ENCODE measurements at regions not wholly inside any gene's neighbourhood (a gene's known extent, or its start where the extent isn't known, plus 50 kb on each side); places are given as distances from the start of the nearest gene placed in this dataset.
"Not testable (repeated sequence)": the region's sequence is repeated elsewhere in the genome, so short reads cannot be mapped to it uniquely, and the experiment has no call there.

DNA sequence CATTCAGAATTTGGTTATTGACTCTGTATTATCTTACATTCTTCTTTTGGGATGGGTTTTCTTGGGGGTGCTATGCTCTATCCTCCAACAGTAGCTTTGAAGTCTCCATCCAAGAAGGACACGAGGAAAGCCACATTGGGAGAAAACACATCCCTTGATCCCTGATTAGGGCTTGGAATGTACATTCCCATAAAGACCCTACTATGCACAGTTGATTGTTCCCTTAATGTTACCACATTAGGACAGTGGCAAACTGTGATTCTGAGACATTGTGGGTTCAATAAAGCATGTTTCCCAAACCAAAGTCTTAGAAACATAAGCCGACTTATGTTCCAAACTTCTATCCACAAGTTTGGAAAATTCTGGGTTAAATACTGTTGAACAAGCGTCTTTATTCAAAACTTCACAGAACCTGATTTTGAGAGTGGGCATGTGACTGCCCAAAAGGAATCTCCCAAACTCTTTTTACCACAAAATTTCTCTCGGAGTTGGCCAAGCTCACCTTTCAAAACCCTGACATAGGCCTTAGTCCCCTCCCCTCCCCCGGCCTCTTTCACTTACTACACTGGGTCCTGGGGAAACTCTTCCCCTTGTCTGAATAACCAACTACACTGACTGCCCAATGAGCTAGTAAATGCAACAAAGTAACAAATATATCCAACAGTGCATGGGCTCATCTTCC is 177.0 kb upstream of the KAZN start:
- no peak for DNase-seq

DNA sequence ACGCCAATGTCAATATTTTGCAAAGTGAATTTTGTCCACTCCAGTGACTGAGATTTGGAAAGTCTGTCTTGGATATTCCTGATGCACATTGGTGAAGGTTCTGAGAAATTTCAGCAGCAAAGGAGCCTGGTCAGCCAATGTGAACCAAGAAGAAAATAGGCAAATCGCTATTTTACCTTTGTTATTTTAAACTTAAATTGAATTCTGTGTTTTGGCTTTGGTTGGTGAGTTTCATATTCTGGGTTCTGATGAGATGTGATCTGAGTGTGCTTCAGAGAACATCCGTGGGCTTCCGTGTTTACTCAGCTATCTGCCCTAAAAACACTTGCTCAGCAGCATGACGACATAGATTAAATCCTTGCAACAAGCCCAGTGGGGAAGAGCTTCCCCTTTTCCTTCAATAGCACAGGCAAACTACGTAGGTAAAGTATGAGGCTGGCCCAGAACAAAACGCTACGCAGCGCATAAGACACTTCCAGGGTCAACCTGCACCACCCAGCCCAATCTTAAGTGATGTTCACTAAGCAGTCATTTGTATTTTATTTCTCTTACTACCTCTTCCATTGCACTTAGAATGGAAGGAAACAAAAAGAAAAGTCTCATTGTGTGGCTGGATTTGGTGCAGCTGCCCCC is 176.4 kb upstream of the KAZN start:
- no peak for DNase-seq

DNA sequence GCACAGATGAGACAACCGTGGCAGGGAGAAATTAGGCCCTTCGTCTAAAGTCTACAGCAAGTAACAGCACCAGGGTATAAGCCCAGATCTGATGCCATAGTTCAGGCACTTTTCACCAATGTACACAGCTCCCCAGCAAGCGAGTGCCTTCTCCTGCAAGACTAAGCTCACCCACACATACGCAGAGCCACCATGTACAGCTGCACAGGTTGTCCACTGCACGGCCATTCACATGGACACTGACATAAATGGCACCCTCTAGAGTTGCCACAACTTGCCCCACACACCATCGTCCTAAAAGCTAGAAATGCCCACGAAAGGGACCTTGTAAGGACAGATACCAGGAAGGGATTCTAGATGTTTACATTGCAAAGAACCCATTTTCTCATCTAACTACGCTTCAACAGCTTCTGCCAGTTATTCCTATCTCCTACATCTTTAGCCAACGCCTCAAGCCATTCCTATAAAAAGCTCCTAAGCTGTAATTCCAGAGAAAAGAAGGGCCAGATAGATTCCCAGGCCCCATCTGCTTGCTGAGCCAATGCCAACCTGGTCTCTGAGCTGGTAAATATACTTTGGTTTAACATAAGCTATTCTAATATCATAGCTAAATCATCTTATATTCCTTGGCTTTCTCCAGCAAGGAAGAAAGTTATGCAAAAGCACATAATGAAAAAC is 174.0 kb upstream of the KAZN start:
- DNase-seq: no peak

DNA sequence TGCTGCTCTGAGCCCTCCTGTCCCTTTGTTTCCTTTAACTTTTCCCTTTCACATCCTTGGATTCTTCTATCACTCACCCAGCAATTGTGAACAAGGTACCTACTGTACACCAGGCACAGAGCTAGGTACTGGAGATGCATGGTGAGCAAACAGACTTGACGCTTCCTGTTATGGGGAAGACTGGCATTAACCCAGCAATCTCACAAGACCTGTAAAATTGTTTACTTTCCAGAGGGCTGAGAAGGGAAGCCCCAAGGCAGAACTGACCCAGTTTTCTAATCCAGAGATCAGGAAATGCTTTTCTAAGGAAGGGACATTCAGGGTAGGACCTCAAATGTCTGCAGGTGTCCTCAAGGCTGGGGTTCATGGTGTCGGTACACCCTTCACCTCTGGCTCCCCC is 171.6 kb upstream of the KAZN start:
- DNase-seq: no peak

DNA sequence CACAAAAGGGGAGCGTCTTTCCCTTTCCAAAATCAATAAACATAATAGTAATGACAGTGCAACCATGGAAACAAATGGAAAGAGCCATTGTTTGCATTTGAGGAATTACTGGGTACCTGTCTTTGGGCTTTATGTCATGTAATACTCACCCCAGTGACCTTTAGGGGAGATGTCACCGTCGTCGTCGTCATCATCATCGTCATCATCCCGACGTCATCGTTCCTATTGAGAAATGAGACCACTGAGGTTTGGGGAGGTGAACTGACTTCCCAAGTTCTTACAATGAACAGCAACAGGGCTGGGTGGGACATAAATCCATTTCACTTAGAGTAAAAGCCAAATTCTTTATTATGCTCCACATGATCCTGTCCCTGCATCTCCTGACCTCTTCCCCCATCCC is 168.9 kb upstream of the KAZN start:
- DNase-seq: no peak

DNA sequence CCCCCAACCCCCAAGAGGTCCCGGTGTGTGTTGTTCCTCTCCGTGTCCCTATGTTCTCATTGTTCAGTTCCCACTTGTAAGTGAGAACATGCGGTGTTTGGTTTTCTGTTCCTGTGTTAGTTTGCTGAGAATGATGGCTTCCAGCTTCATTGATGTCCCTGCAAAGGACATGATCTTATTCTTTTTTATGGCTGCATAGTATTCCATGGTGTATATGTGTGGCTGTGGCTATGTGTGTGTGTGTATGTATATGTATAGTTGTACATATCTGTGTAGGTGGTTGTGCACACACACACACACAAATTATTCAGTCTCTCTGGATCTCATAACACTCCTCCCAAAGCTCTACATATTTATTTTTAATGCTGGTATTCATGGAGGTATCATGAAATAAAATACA is 165.8 kb upstream of the KAZN start:
- DNase-seq: not testable (repeated sequence)

DNA sequence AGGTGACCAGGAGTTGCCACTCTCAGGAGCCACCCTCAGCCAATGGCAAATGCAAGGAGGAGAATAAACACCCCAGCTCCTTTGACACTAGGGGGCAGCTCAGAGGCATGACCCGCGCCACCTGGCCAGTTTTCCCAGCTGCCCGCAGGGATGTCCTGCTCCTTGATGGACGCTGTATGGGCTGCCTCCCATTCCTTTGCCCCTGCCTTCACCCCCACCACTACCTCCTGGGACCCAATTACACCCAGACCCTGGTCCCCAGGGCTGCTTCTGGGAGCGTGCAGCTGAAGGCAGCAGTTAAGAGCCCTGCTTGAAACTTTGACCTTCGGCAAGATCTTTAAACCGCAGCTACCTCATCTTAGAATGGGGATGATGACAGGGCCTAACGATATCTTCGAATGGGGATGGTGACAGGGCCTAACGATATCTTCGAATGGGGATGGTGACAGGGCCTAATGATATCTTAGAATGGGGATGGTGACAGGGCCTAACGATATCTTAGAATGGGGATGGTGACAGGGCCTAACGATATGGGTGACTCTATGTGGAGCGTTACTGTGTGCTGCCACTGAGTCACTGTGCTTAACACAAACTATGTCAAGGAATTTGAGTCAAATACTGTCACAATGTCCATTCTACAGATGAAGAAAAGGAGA is 163.0 kb upstream of the KAZN start:
- DNase-seq: no peak

DNA sequence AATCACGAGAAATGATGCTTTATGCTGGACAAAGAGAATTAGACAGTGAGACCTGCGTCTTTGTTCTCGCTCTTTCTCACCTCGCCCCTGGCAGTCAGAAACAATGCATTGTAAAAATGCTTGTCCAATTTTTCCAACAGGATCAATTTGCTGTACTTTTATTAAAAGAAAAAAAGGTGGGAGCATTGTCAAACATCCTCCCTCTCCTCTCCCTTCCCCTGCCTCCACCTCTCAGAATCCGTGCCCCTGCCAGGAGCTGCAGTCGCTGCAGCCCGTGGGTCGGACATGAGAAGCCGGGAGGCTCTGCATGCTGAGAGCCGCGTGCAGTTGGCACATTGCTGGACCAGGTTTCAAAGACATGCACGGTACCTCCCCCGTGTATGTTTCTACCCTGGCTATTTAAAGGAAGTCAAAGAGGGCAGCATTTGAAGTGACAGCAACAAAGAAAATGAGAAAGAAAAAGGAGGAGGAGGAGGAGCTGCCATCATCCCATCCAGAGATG is 161.0 kb upstream of the KAZN start:
- no peak for DNase-seq

DNA sequence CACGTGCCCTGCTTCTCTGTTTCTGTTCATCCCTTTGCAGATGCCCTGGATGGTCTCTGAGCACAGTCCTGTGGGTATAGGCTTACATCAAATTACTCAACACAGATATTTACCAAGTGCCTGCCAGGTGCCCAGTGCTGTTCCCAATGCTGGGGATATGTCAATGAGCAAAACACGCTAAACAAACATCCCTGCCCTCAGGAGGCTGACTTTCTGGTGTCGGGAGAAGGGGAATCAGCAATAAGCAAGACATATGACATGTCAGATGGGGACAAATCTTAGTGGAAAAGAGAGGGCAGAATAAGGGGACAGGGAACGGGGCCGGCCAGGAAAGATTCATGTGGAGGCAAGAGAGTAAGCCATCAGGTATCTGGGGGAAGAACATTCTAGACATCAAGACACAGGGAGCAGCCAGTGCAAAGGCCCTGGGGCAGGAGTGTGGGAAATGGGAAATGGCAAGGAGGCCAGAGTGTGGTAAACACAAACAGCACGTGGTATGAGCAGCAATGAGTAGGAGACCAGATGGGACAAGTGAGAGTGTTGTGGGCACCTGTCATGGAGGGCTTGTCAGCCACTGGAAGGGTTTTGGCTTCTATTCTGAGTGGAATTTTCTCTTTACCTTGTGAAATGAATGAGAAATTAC is 160.2 kb upstream of the KAZN start:
- no peak for DNase-seq

DNA sequence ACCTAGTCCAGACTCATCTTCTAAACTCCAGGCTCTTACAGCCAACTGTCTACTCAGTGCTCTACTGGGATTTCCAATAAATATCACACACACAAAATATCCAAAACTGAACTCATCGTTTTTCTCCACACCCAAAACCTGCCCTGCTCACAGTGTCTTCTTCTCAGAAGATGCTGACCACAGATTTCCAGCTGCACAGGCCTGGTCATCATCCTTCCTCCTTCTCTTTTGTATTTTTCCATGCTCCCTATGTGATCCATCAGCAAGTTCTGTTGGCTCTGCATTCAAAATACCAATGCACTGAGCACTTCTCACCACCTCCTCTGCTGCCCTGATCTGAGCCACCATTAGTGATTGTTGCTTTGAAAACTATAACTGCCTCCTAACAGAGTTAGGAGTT is 159.5 kb upstream of the KAZN start:
- no peak for DNase-seq

DNA sequence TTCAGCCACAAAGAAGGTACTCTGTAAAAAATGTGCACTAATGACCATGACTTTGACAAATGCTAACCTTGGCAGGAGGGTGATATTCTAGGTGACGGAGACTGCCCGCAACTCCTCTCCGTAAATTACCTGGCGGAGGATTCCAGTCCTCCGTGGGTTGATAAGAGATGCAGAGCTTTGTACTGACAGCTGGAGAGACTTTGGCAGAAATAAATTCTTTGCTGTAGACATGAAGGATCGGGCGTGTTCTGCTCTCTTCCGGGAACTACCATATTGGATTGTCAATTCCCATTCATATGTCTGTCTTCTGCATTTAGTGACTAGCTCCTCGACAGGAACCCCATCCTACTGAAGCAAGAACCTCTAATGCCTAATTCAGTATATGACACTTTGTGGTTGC is 158.3 kb upstream of the KAZN start:
- DNase-seq: no peak

DNA sequence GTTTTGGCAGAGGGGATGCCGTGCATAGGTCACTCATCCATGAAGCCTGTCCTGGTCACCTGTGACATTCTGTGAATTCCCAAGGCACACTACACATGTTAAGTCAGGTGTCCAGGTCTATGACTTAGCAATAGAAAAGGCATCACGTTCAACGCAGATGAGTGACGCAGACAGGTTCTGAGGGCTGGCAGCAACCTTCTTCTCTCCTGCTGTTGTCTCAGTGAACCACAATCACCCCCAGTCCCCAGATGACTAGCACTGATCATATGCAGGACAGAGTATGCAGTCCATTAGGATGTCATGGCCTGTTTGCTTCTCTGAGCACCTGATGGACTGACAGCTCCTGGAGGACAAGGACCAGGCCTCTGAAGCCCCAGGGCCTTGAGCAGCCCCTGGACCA is 157.8 kb upstream of the KAZN start:
- no peak for DNase-seq

DNA sequence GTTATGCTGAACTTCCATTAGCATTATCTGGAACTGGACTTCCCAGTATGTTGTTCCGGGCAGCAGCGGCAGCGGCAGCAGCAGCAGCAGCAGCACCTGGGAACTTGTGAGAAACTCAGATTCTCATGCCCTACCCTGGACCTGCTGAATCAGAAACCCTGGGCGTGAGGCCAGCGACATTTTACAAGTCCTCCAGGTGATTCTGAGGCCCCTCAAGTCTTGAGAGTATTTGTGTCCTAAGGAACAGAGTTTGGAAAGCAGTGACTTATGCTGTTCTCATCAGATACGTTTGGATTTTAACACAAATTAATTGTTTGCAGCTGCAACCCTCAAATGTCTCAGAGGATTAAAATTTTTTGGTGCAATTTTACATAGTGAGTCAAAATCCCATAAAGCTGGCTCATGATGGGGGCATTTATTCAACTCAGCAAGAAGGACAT is 157.2 kb upstream of the KAZN start:
- no peak for DNase-seq

DNA sequence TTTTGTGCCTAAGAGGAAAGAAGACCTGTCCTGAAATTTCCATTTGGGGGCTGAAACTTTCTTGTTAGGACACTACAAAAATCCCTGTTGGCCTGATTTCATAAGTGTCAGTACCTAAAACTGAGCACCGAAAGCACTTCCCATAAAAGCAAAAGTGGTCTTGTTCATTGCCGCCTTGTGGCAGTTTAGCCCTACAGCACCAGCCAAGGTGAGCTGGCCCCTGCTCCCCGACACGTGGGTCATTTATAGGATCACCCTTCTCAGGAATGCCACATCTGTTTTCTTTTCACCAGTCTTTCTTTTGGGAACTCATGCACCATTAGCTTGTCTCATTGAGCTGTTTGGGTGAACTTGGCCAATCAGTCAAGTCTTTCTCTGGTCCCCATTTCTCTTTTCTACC is 155.8 kb upstream of the KAZN start:
- no peak for DNase-seq

DNA sequence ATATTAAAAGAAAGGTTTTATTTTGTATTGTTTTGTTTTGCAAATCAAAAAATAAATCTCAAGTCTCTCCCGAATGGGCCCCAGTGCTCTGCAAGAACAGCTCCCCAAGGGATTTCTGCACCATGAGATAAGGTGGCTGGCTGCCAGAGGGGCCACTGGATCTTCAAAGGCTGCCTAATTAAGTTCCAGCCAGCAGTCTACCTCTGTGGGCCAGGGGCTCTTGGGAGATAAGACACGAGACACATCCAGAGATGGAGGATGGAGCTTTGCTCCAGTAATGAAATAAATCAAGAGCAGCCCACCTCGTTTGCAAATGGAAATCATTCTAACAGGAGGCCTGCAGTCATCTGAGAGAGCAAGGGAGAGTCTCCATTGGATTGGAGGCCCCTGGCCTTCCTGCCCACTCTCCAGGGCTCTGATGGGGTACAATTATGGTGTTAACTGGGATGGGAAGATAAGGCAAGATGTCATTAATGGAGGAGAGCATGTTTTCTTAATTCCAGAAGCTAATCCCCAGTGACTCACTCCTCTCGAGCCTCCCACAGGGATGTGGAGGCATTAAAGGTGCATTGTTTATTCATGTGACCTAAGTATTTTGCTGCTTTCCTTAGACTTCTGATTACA is 155.2 kb upstream of the KAZN start:
- no peak for DNase-seq

DNA sequence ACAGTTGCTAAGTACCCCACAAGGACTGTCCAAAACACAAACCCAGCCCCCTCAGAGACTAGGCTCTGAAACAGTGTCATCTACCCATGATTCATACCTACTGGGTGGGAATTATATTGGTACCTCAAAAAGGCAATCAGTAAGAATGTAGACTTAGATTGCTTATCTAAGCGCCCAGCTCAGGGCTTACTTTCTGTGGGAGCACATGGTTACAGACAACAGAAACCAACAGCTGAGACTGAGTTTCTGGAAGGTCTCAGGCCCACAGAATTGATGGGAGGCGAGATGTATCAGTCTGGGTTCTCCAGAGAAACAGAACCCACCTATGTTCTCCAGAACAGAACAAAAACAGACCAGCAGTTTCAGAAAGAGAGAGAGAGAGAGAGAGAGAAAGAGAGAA is 147.3 kb upstream of the KAZN start:
- no peak for DNase-seq

DNA sequence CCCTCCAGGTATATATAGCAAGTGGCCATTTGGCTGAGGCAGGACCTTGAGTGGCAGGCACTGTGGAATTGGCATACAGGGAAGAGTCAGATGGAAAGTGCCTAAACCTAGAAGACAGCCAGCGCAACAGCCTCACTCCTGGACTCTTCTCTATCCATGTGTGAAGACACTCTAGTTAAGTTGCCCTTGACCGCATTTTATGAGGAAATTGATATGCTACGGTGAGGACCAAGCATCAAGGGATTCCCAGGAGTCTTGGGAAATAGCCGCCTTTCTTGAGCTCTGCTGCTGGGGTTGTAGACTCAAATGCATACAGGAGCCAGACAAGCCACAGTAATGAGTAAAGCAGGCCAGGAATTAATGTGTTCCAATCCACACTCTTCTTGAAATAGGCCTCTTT is 145.9 kb upstream of the KAZN start:
- DNase-seq: no peak

DNA sequence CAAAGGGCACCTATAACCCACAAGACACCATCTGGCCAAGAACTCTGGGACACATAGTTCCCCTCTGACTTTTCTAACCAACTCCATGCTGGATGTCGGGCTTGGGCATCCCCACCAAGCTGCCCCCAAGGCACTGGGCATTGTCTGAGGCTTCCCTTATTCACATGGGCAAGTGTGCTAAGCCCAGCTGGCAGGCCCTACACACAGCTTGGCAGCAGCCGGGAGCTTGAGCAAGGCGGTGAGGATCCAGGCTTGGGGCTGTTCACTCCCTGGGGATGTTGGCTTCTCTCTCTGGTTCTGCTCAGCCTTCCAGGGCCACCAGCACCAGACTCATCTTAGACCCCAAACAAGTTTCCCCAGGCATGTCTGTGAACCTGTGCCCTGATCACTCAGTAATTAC is 138.3 kb upstream of the KAZN start:
- no peak for DNase-seq

DNA sequence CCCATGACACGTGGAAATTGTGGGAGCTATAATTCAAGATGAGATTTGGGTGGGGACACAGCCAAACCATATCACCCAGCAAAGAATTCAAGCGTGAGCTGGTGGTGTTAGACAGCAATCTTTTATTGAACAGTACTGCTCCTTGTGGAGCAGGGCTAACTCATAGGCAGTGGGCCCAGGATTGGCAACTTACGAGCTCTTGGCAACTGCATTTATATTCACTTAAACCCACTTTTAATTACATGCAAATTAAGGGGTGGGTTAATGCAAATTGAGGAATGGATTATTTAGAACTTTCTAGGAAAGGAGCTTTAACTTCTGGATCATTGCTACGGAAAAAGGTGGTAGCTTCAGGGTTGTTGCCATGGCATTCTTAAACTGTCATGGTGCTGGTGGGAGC is 135.6 kb upstream of the KAZN start:
- no peak for DNase-seq

DNA sequence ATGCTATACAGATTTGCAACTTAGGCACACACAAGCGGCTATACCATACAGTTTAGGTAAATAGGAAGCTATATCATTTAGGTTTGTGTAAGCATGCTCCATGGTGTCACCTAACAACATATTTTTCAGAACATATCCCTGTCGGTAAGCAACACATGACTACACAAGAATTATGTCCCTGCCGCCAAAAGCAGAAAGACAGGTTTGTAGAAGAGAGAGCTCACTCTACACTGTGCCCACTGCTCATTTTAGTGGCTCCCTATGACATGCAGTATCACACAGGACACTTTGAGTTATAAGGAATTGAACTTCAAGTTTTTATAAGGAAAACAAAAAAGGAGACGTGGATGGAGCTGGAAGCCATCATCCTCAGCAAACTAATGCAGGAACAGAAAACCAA is 132.5 kb upstream of the KAZN start:
- DNase-seq: no peak

DNA sequence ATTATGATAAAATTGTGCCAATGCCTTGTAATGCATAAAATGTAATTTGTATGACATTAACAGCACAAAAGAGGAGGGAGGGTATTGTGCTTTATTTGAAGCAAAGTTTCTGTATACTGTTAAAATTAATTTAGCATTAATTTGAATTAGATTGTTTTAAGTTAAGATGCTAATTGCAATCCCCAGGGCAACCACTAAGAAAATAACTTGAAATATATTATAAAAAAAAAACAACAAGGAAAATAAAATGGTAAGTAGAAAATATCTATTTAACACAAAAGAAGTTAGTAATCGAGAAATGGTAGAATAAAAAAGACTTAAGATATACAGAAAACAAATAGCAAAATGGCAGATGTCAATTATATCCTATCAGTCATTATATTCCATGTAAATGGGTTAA is 131.4 kb upstream of the KAZN start:
- no peak for DNase-seq

DNA sequence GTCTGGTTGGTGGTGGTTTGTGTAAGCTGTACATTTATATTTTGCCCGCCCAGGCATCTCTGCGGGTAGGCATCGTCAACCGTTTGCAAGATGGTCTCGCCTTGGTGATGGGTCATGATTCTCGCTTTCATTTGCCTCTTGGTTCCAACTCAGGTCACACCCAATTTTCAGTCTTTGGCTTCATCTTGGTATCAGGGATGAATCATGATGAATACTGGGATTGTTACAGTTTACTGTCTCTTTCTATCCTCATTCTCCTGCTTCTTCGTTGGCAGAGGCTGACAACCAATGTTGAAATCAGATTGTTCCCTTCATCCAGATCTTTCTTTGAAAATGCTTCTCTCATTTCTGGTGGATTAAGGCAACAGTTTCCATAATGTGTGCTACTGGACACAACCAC is 129.7 kb upstream of the KAZN start:
- DNase-seq: no peak

DNA sequence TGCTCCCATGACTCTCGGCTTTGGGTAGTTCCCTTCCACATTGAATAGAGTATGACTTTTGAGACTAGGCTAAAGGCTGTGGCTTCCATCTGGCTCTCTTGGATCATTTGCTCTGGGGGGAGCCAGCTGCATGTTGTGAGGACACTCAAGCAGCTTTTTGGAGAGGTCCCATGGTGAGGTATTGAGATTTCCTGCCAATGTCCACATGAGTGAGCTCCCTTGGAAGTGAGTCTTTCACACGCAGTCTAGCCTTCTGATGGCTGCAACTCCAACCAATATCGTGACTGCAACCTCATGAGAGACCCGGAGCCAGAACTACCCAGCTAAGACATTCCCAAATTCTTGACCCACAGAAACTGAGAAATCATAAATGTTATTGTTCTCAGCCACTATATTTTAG is 127.7 kb upstream of the KAZN start:
- DNase-seq: no peak
